Renal cortex interstitium (tissue), 11 donors: ENCODE measurements at regions not wholly inside any gene's neighbourhood (a gene's known extent, or its start where the extent isn't known, plus 50 kb on each side); places are given as distances from the start of the nearest gene placed in this dataset.

Experiments used
- DNase-seq, 11 donors: peaks; one replicate each; pipeline ENCODE4 v3.0.0-alpha.2; 2013; ENCODE audit warnings: low read depth in 9 of 11, low spot score in 4 of 11; ENCODE audit errors: extremely low read depth in 1 of 11

DNA sequence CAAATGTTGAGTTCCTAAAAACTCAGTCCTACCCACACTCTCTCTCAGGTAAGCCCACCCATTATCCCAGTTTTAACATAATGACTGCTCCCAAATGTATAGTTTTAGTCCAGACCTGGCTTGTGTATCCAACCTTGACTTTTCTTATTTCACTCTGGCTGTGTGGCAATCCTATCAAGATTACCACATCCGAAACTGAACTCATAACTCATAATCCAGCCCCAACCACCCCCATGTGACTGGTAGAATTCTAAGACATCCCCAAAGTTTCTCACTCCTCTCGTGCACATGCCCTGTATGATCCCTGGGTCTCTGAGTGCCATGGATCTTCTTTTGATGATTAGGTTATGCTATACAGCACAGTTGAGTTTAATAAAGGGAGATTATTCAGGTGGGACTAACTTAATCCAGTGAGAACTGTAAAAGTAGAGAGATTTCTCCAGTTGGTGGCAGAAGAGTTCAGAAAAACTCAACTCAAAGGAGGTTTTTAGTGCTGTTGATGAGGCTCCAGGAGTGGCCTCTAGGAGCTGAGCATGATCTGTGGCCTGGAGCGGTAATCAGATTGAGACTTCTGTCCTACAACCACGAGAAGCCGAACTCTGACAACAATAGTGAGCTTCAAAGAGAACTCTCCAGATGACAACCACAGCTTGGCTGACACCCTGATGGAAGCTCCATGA, 413.4 kb downstream of the ZNF536 start:
- DNase-seq = no peak

GRCh38 chr19:30784850-30785457, 412.8 kb downstream of the ZNF536 start:
- no peak for DNase-seq

- DNase-seq = no peak
Observed at GRCh38 chr19:30783936-30784335, 411.8 kb downstream of the ZNF536 start.

DNA sequence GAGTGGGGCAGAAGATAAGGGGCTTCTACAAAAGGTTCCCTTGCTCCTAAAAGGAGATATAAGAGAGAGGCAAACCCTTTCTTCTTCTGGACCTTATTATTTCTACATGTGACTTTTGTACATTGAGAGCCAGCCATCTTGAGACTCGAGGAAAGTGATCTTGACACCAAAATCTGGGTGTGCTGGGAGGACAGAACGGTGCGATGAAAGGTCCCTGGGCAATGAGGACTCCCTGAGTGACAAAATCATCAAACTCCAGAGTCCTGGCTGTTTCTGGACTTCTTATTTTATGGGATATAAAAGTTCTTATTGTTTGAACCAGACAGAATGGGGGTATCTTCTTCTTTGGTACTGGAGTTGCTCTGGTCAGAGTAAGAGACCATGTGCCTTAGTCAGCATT, 411.0 kb downstream of the ZNF536 start:
- no peak for DNase-seq

DNA sequence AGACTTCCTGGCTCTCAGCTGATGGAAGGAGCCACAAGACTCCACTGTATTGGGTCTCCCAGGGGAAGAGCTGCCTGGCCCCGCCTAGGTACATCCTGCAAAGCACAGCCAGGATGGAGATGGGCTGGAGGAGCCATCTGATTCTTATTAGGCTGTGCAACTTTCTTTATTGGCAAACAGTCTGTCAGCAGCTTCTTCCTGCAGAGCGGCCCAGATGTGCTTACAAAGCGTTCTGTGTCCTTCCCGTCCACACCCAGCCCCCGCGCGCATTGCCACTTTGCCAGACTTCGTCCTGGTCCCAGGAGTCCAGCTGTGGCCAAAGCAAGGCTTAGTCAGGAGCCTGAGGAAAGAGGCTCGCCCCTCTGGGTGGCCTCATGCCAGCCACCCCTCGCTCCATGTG, 409.3 kb downstream of the ZNF536 start:
- DNase-seq = no peak

DNA sequence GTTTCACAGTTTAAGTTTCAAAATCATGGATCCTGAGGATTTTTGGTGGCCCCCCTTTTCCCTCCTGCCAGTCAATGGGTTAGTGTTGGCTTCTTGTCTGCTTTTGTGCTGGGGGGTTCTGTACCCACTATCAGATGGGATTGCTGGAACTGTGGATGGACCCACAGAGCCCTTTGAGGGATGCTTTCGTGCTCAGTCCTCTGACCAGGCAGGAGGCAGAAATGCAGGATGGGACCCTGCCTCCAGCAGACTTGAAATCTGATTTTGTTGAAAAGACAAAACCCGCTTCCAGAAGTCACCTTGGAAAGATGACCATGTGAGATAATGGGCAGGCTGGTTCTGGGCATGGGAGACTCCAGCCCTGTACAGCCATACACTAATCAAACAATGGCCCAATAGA, 408.9 kb downstream of the ZNF536 start:
- no peak for DNase-seq

DNA sequence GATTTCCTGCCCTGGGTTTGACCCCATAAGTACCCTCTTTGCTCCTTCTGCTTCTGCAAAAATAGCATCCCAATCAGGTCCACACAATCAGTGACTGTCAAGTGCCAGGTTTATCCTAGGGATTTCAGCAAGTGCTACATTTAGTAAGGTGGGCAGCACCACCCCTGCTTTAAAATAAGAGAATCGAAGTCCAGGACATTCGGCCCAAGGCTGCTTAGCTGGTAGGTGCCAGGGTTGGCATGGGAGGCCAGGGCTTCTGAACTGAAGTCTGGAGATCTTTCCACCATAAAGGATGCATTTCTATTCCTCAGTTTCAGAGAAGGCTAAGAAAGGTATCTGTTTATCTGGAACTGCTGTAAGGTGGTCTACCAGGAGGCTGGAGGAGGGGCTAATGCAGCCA, 408.3 kb downstream of the ZNF536 start:
- DNase-seq = no peak

GRCh38 chr19:30780032-30780431, 407.8 kb downstream of the ZNF536 start:
- no peak for DNase-seq

DNA sequence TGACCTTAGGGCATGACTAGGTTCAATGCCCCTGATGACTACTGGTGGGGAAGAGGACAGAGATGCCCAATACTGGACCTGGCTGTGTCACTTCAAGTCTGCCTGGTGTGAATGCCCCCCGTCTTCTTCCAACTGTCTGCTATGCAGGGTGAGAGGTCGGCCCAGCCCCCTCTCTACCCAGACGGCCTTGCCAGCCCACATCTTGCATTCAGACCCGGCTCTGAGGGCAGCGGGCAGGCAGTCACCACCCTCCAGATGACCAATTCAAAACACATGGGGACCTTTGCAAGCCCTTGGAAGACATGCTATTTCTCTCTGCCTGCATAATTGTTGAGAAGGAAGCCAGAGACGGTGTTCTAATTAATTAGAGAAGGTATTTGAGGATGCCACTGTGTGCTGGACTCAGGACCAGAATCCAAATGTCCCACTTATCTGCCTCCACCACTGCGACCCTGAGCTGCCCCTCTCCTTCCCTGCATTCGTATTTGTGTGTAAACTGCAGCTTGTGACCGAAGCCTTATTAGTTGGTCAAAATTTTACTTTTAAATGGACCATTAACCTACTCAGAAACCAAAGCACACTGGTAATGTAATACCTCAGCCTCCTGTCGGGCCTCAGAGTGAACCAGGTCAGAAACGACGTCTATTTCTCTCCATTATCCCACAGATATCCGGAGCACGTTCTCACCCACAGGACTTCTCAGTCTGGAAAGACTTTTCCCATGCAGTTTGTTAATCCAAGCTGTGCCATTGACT, 407.0 kb downstream of the ZNF536 start:
- DNase-seq = no peak

DNA sequence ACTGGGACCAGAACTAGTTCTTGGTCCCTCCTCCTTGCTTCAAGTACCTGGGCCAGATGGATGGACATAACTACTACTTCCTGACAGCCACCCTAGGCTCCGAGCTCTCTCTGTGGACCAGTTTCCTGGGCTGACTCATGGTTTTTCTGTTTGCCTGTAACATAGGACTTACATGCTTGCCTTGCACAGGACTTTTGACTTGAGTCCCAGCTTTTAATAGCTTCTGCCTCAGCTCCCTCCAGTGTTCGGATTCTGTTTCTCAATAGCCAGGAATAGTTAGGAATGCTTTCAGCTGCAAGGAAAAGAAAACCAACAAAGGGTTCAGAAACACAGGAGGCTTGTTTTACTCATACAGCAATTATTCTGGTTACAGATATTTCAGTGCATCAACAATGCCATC, 405.9 kb downstream of the ZNF536 start:
- DNase-seq = no peak

DNA sequence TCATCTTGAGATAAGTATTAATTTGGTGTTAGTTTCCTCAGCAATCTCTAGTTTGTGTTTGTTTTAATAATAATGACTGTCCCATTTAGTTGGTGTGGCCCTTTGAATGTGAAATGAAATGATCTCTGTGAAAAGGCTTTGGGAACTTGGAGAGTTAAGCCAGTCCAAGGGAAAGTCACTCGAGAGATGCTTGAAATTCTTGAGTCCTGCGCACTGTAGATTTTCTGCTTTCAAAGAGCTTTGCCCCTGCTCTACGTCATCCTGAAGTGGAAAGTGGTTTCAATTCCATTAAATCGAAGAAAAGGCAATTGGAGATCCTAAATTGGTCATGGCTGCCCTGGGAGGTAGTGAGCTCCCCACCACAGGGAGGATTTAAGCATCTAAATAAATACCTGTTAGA, 403.8 kb downstream of the ZNF536 start:
- DNase-seq = no peak

DNA sequence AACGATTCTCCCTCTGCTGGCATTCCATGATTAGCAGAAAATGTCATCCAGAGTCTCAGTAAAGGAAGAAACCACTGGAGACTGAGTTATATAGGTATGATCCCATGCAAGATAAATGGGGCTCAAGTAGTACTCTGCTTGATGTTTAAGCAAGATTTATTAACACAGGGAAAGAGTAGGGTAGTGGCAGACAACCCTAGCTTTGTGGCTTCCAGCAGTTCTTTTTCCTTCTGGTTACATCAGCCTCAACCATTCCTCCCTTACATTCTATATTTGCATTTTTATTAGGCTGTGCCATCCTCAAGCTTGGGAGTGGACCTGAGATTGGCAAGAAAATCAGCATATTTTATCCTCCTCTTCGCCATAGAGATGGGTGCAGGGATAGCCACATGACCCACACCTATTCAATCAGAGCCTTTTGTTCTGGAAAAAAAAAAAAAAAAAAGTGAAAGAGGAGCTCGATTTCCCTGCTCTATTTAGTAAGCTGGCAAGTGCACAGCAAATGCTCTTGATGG, 402.1 kb downstream of the ZNF536 start:
- no peak for DNase-seq

GRCh38 chr19:30762651-30763050, 390.5 kb downstream of the ZNF536 start:
- no peak for DNase-seq

DNA sequence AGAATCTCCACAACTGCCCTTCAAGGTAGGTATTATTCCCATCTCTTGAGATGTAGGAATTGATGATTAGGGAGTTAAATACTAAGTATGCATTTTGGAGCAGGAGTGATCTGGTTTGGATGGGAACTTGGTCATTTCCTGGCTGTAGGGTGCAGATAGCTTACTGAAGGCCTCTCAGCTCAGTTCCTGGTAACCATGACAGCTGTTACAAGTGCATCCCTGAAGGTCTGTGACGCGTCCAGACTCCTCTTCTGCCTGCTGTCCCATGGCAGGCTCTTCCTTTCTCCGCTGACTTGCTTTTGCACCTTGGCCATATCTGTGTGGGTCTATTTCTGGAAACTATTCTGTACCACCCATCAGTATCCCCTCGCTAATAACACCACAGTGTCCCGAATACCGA, 387.8 kb downstream of the ZNF536 start:
- DNase-seq = no peak

DNA sequence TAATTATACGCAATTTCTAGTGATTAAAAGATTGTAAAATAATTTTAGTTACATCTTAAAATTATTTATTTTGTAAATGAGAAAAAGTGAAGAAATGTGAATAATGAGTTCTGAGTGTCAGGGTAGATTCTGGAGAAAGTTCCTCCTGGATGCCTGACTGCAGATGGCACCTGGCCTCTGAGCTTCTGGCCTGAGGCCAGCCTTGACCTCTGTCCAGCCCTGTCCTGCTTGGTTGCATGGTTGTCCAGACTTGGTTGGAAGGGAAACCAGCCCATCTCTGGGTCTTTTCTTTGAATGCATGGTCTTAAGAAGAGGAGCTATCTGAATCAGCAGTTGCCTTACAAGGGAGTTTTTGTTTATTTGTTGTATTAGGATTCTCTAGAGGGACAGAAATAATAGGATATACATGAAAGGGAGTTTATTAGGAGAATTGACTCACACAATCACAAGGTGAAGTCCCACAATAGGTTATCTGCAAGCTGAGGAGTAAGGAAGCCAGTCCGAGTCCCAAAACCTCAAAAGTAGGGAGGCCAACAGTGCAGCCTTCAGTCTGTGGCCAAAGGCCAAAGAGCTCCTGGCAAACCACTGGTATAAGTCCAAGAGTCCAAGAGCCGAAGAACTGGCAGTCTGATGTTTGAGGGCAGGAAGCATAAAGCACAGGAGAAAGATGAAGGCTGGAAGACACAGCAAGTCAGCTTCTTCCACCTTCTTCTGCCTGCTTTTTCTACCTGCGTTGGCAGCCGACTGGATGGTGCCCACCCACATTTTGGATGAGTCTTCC, 385.8 kb downstream of the ZNF536 start:
- DNase-seq = no peak

GRCh38 chr19:30757104-30757836, 385.1 kb downstream of the ZNF536 start:
- no peak for DNase-seq

- DNase-seq = no peak
Observed at GRCh38 chr19:30755581-30755980, 383.4 kb downstream of the ZNF536 start.

DNA sequence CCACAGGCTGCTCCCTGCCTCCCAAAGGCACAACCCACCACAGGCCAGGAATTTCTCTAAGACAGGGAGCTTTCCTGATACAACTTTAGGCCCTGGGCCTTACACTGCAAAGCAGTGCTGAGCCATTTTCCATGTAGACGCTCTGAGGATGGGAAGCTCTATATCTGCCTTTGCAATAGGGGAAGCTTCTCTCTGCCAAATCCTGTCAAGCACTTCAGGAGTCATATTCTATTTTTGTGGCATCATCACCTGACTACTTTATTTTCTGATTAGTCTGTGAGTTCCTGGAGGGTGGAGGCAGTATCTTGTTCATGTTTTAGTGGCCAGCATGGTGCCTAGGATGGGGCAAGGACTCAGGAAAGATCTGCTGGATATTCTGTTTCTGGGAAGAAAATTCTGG, 382.0 kb downstream of the ZNF536 start:
- no peak for DNase-seq

- DNase-seq = no peak
Observed at GRCh38 chr19:30752876-30753275, 380.7 kb downstream of the ZNF536 start.
